Heart right ventricle (tissue), 16 donors: ENCODE measurements at regions not wholly inside any gene's neighbourhood (a gene's known extent, or its start where the extent isn't known, plus 50 kb on each side); places are given as distances from the start of the nearest gene placed in this dataset.

Source experiments
- ATAC-seq, 8 donors: fragments of 200-7000 bp; cut with Tn5 transposase; one replicate each; pipeline ENCODE4 v1.9.1; 2020; ENCODE audit warnings: mild to moderate bottlenecking in 8 of 8, moderate library complexity in 8 of 8, moderate number of reproducible peaks in 1 of 8
- DNase-seq, 2 donors: peaks; one replicate each; pipeline ENCODE4 v3.0.0-alpha.2; 2020
- H3K27ac ChIP-seq, 10 donors: fragments of 200-600 bp; sonication (generic) in 2 of 10; one replicate each; pipeline versions ENCODE4 v1.5.0 to v1.8.0; 2020 to 2022; ENCODE audit warnings: mild to moderate bottlenecking in 3 of 10
- H3K27me3 ChIP-seq, 7 donors: fragments of 200-600 bp; one replicate each; pipeline ENCODE4 v1.8.0; 2021 to 2022; ENCODE audit warnings: mild to moderate bottlenecking in 2 of 7
- H3K36me3 ChIP-seq, 9 donors: fragments of 200-600 bp; sonication (generic) in 1 of 9; one replicate each; pipeline versions ENCODE4 v1.5.0 to v1.8.0; 2020 to 2022; ENCODE audit warnings: mild to moderate bottlenecking in 2 of 9
- H3K4me1 ChIP-seq, 9 donors: fragments of 200-600 bp; sonication (generic) in 1 of 9; one replicate each; pipeline versions ENCODE4 v1.5.0 to v1.8.0; 2020 to 2022; ENCODE audit warnings: mild to moderate bottlenecking in 4 of 9
- H3K4me3 ChIP-seq, 10 donors: fragments of 200-600 bp; sonication (generic) in 2 of 10; one replicate each; pipeline versions ENCODE4 v1.5.0 to v1.8.0; 2020 to 2022; ENCODE audit warnings: mild to moderate bottlenecking in 7 of 10, moderate library complexity in 2 of 10
- H3K9me3 ChIP-seq, 11 donors: fragments of 200-600 bp in 10 of 11; sonication (generic) in 2 of 11; one replicate each; pipeline versions ENCODE4 v1.5.0 to v1.8.0; 2013 to 2022; ENCODE audit warnings: mild to moderate bottlenecking in 2 of 11, control low read depth in 1 of 11, moderate library complexity in 1 of 11
- CTCF ChIP-seq, 9 donors: fragments of 200-600 bp; sonication (generic) in 2 of 9; IDR thresholded peaks; one replicate each; pipeline versions ENCODE4 v1.5.0 to v1.8.0; 2021 to 2022; ENCODE audit warnings: antibody characterized with exemption in 9 of 9, mild to moderate bottlenecking in 5 of 9, moderate library complexity in 1 of 9
- WGBS, 2 donors: extraction: QIAGEN DNeasy Blood & Tissue Kit; methylation state at CpG; one replicate each; pipeline ENCODE4 v1.1.7; 2013; ENCODE audit warnings: inconsistent platforms in 1 of 2; 5-methylcytosine and 5-hydroxymethylcytosine counted together
- intact Hi-C, 10 donors: fragments of 100-400 bp; cut with DNase I; formaldehyde crosslinking; loops; one replicate each; pipeline versions ENCODE4 v1.11.1 to v1.14.2; 2022
- donor health status: Arrhythmogenic right ventricular cardiomyopathy.
- donor health status: ischemic (EF 13 %, LVEDD 7.1; RV severe dilation, severe dysfunction).
- donor health status: healthy with polysubstance abuse.
- donor health status: DM: no; HTN: yes; CAD: no.
- donor health status: DM: no; HTN: no; CAD: no.
- donor health status: ischemic (EF 25% LVEDD 6.9; RV normal size, moderate dysfunction).
- donor health status: ischemic (EF 25% LVEDD 5.7; RV mildly dilated, moderate dysfunction).
- donor health status: healthy.
- donor health status: DM: yes; HTN: yes; CAD: no.
- donor health status: Ischemic cardiomyopathy.
- donor health status: ischemic (EF 35%, LVEDD 5.7; RV mildly dilated, moderate dysfunction).
- donor health status: nonischemic (EF 11% LVEDD 7.7; RV severe dilation, severe dysfunction).
- donor health status: DM: yes; HTN: yes; CAD: no.
- donor health status: PGD.
- donor health status: ischemic (EF 29% LVEDD 5.4; RV normal size, mild dysfunction).
- donor health status: nonischemic (EF 23%, LVEDD 6.1; RV moderate dilation, normal function).

- no peak for DNase-seq
- Histone ChIP-seq H3K36me3 (no peaks in the 10 kb centered on the region), H3K27ac (no peak overlapping the region), H3K4me1 (no peaks in the 10 kb centered on the region), H3K27me3 (no peaks in the 10 kb centered on the region), H3K4me3 (no peak overlapping the region), H3K9me3 (no peaks in the 10 kb centered on the region)
- no peak for TF ChIP-seq CTCF (IDR thresholded peaks at IDR 0.05)
- intact Hi-C loops, result no loop called here
- no peak for ATAC-seq
- WGBS, 2 donors, result 79 to 83% methylated on average over 4 of the region's 4 CpGs
Observed at GRCh38 chr15:85276508-85276907, 103.9 kb upstream of the AKAP13 start.

- H3K27me3 ChIP-seq, result no peaks in the 10 kb centered on the region
- ATAC-seq (no peak), DNase-seq (no peak)
- H3K9me3 ChIP-seq, result no peaks in the 10 kb centered on the region
- H3K4me3 ChIP-seq, result no peak overlapping the region
- intact Hi-C loops, result no loop called here
- no peak overlapping the region for H3K27ac ChIP-seq
- H3K36me3 ChIP-seq, result no peaks in the 10 kb centered on the region
- TF ChIP-seq CTCF (IDR thresholded peaks at IDR 0.05), result no peak
- H3K4me1 ChIP-seq, result no peaks in the 10 kb centered on the region
- 96% methylated on average over 8 of the region's 8 CpGs for WGBS, 2 donors
Observed at GRCh38 chr15:85276921-85277320, 103.5 kb upstream of the AKAP13 start.

- DNase-seq, result no peak
- Histone ChIP-seq H3K36me3 (no peaks in the 10 kb centered on the region), H3K4me3 (no peak overlapping the region), H3K27me3 (no peaks in the 10 kb centered on the region), H3K9me3 (no peaks in the 10 kb centered on the region), H3K4me1 (peaks cover 0 to 5% (median 0%) of the 10 kb centered on the region in 9 donors), H3K27ac (no peak overlapping the region)
- 89 to 94% methylated on average over 3 of the region's 3 CpGs for WGBS, 2 donors
- TF ChIP-seq CTCF (IDR thresholded peaks at IDR 0.05), result no peak
- ATAC-seq, result no peak
- intact Hi-C loops, result no loop called here
Observed at GRCh38 chr15:85277847-85278370, 102.5 kb upstream of the AKAP13 start.

- intact Hi-C loops, result no loop called here
- no peak for TF ChIP-seq CTCF (IDR thresholded peaks at IDR 0.05)
- DNase-seq (no peak), ATAC-seq (no peak)
- Histone ChIP-seq H3K27ac (no peak overlapping the region), H3K36me3 (no peaks in the 10 kb centered on the region), H3K9me3 (no peaks in the 10 kb centered on the region), H3K27me3 (no peaks in the 10 kb centered on the region), H3K4me3 (no peak overlapping the region), H3K4me1 (peaks cover 0 to 5% (median 0%) of the 10 kb centered on the region in 9 donors)
- WGBS, 2 donors, result 89 to 94% methylated on average over 6 of the region's 6 CpGs
Observed at GRCh38 chr15:85280203-85280602, 100.2 kb upstream of the AKAP13 start.
